ENCODE measurements at regions not wholly inside any gene's neighbourhood (a gene's known extent, or its start where the extent isn't known, plus 50 kb on each side); places are given as distances from the start of the nearest gene placed in this dataset.

- no peaks in the 10 kb centered on the region for H3K36me3 ChIP-seq
- no peak overlapping the region for H3K4me3 ChIP-seq
- H3K27me3 ChIP-seq = no peaks in the 10 kb centered on the region
- no peak for DNase-seq (ENCODE audit: extremely low spot score in 2 of 2)
- intact Hi-C loops (cut with DNase I) = no loop called here
- H3K27ac ChIP-seq = peak overlapping the region; percentile 91
- H3K9me3 ChIP-seq = no peaks in the 10 kb centered on the region
- TF ChIP-seq POLR2AphosphoS5 (IDR thresholded peaks at IDR 0.05; ENCODE audit: insufficient read depth in 1 of 2, low read depth in 1 of 2) (no peak), POLR2A (IDR thresholded peaks at IDR 0.05) (no peak)
- TF ChIP-seq, protein P1, sequence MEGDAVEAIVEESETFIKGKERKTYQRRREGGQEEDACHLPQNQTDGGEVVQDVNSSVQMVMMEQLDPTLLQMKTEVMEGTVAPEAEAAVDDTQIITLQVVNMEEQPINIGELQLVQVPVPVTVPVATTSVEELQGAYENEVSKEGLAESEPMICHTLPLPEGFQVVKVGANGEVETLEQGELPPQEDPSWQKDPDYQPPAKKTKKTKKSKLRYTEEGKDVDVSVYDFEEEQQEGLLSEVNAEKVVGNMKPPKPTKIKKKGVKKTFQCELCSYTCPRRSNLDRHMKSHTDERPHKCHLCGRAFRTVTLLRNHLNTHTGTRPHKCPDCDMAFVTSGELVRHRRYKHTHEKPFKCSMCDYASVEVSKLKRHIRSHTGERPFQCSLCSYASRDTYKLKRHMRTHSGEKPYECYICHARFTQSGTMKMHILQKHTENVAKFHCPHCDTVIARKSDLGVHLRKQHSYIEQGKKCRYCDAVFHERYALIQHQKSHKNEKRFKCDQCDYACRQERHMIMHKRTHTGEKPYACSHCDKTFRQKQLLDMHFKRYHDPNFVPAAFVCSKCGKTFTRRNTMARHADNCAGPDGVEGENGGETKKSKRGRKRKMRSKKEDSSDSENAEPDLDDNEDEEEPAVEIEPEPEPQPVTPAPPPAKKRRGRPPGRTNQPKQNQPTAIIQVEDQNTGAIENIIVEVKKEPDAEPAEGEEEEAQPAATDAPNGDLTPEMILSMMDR (IDR thresholded peaks at IDR 0.05) = no peak
- peaks cover 36% of the 10 kb centered on the region for H3K4me1 ChIP-seq
Observed at GRCh38 chr10:117463545-117463920, 79.0 kb upstream of the EMX2 start.

DNA sequence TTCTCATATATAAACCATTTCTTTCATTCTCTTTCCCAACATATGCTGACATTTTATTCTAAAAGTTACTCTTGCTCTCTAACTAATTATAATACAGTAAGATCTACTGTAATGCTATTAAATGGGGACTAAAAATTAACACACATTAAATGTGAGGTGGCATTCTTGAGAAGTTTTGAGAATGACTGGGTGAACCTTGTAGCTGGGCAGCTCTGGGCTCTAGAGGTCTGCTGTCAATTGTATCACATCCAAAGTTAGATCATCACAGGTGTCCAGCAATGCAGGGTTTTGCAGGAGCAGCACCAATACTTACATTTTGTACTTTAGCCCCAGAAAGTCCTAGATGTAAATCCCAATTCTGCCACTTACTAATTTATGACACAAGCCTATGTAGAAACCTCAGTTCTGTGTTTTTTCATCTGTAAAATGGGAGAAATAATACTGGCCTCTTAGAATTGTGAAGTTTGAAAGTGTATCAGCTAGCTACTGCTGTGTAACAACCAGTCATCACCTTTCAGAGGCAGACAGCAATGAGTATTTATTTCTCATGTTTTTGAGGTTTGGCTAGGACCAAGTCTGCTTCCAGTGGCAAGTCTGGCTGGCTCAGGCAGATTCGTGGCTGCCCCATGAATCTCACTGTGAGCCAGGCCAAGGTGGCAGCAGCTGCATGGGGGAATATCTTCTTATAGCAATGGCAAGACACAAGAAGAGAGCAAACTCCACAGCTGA is 79.6 kb upstream of the EMX2 start:
- DNase-seq (ENCODE audit: extremely low spot score in 2 of 2) = no peak
- peaks cover 42% of the 10 kb centered on the region for H3K4me1 ChIP-seq
- TF ChIP-seq POLR2AphosphoS5 (IDR thresholded peaks at IDR 0.05; ENCODE audit: insufficient read depth in 1 of 2, low read depth in 1 of 2) (no peak), POLR2A (IDR thresholded peaks at IDR 0.05) (no peak)
- TF ChIP-seq, protein P1 (IDR thresholded peaks at IDR 0.05) = no peak
- no peak overlapping the region for H3K4me3 ChIP-seq
- no peaks in the 10 kb centered on the region for H3K36me3 ChIP-seq
- H3K27me3 ChIP-seq = no peaks in the 10 kb centered on the region
- H3K9me3 ChIP-seq = no peaks in the 10 kb centered on the region
- intact Hi-C loops (cut with DNase I) = no loop called here
- peak overlapping the region; percentile 91 for H3K27ac ChIP-seq

DNA sequence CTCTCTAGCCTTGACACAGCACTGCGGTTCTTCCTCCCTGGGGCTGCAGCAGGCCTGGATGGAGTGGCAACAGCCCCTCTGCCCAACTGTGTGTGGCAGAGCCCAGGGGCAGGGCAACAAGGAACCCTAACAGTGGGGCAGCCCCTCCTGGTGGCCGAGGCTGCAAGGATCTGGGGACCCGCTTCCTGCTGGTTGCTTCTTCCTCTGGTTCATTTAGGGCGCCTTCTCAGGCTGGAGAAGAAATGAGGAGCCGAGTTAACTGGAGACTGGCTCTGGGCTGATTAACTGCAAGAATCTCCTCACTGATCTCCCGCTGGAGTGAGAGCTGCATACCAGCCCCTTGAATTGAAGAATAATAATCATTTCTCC is 80.1 kb upstream of the EMX2 start:
- H3K4me3 ChIP-seq = no peak overlapping the region
- H3K27me3 ChIP-seq = no peaks in the 10 kb centered on the region
- DNase-seq (ENCODE audit: extremely low spot score in 2 of 2) = no peak
- peaks cover 47% of the 10 kb centered on the region for H3K4me1 ChIP-seq
- H3K27ac ChIP-seq = peak overlapping the region; percentile 91
- intact Hi-C loops (cut with DNase I) = no loop called here
- no peaks in the 10 kb centered on the region for H3K36me3 ChIP-seq
- TF ChIP-seq, protein P1 (IDR thresholded peaks at IDR 0.05) = peak in 1 of 3 experiments; percentile 14
- TF ChIP-seq POLR2AphosphoS5 (IDR thresholded peaks at IDR 0.05; ENCODE audit: insufficient read depth in 1 of 2, low read depth in 1 of 2) (no peak), POLR2A (IDR thresholded peaks at IDR 0.05) (no peak)
- no peaks in the 10 kb centered on the region for H3K9me3 ChIP-seq

DNA sequence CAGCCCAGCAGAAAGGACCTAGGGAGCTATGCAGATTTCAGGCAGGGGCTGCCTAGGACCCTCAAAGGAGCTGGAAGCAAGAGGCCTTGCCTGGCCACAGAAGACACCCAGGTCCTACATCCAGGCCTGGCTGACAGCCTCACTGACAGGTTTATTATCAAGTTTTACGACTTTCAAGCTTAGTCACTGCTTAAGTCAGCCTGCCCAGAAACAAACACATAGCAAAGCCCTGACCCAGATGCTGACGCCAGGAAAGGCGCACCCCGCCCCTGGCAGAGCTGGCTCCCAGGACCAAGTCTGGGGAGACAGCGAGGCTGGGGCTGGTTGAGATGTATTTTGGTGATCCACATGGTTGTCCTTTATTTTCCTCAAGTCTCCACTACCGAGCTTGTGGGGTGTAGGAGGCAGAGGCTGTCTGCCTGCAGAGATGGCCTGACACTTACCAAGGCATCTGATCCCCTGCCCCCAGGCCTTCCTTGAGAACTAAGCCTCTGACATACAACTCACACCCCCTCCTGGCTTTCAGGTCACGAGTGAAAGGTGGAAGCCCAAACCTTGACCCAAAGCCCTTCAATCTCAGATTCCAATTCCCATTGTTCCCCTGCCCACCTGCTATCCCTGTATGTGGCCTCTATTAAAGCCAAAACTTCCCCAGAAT is 80.7 kb upstream of the EMX2 start:
- Histone ChIP-seq H3K4me1 (peaks cover 52% of the 10 kb centered on the region), H3K27ac (peak overlapping the region; percentile 91), H3K27me3 (no peaks in the 10 kb centered on the region), H3K4me3 (no peak overlapping the region), H3K36me3 (no peaks in the 10 kb centered on the region), H3K9me3 (no peaks in the 10 kb centered on the region)
- TF ChIP-seq POLR2AphosphoS5 (IDR thresholded peaks at IDR 0.05; ENCODE audit: insufficient read depth in 1 of 2, low read depth in 1 of 2) (peak; percentile 86 to 96), POLR2A (IDR thresholded peaks at IDR 0.05) (no peak)
- peak in 1 of 2 donors; percentile 98 for DNase-seq (ENCODE audit: extremely low spot score in 2 of 2)
- intact Hi-C loops (cut with DNase I) = no loop called here

GRCh38 chr10:117460846-117461765 is 81.4 kb upstream of the EMX2 start:
- Histone ChIP-seq H3K4me1 (peaks cover 60% of the 10 kb centered on the region), H3K4me3 (no peak overlapping the region), H3K9me3 (no peaks in the 10 kb centered on the region), H3K36me3 (no peaks in the 10 kb centered on the region), H3K27me3 (no peaks in the 10 kb centered on the region), H3K27ac (peak overlapping the region; percentile 91)
- intact Hi-C loops (cut with DNase I) = no loop called here
- TF ChIP-seq POLR2A (IDR thresholded peaks at IDR 0.05) (no peak), POLR2AphosphoS5 (IDR thresholded peaks at IDR 0.05; ENCODE audit: insufficient read depth in 1 of 2, low read depth in 1 of 2) (no peak)
- TF ChIP-seq, protein P1 (IDR thresholded peaks at IDR 0.05) = no peak
- DNase-seq (ENCODE audit: extremely low spot score in 2 of 2) = no peak
